ENCODE measurements at regions not wholly inside any gene's neighbourhood (a gene's known extent, or its start where the extent isn't known, plus 50 kb on each side); places are given as distances from the start of the nearest gene placed in this dataset.
A peak's percentile ranks its signal among the peaks of the same experiment; 100 is the strongest.

- POLR2A ChIA-PET: no interaction called here
- no peak for TF ChIP-seq MAX (IDR thresholded peaks at IDR 0.05)
- TF ChIP-seq ATF3 (IDR thresholded peaks at IDR 0.05): no peak
- TF ChIP-seq FOSL1 (IDR thresholded peaks at IDR 0.05; ENCODE audit: low read depth): no peak
- TF ChIP-seq TCF7L2 (IDR thresholded peaks at IDR 0.05; ENCODE audit: borderline replicate concordance, extremely low read depth, insufficient read depth, insufficient read length): no peak
- TF ChIP-seq RAD21 (IDR thresholded peaks at IDR 0.05; ENCODE audit: low read depth): no peak
- no peak for TF ChIP-seq SRF (IDR thresholded peaks at IDR 0.05; ENCODE audit: low read depth)
- TF ChIP-seq POLR2AphosphoS5 (IDR thresholded peaks at IDR 0.05; ENCODE audit: low read depth, low read length): no peak
- no peak for TF ChIP-seq JUND (IDR thresholded peaks at IDR 0.05)
- no peak for TF ChIP-seq EGR1 (IDR thresholded peaks at IDR 0.05; ENCODE audit: low read depth)
- TF ChIP-seq SP1 (IDR thresholded peaks at IDR 0.05; ENCODE audit: low read depth): no peak
- TF ChIP-seq ZBTB33 (IDR thresholded peaks at IDR 0.05; ENCODE audit: extremely low read depth, insufficient replicate concordance, low read length): no peak
- TF ChIP-seq EZH2 (IDR thresholded peaks at IDR 0.05): no peak
- Histone ChIP-seq H3K4me2 (ENCODE audit: low read length) (peak overlapping the region; percentile 25; the same call in 1 of the 2 replicates), H2AFZ (ENCODE audit: low read depth, low read length, poor library complexity, severe bottlenecking) (no peak overlapping the region), H3K4me1 (ENCODE audit: control insufficient read depth in 1 of 2, insufficient read depth in 2 of 2, low read length in 2 of 2) (peaks cover 13 to 29% of the 10 kb centered on the region in 2 experiments; a peak in 3 of 4 replicates), H3K4me3 (replicated peaks in 1 of 2; ENCODE audit: low read depth in 1 of 2, low read length in 2 of 2) (no peak overlapping the region), H3K9ac (ENCODE audit: low read length) (no peak overlapping the region), H3K9me2 (ENCODE audit: insufficient read depth) (no peaks in the 10 kb centered on the region), H4K20me1 (ENCODE audit: insufficient read depth) (no peaks in the 10 kb centered on the region), H3K79me2 (ENCODE audit: insufficient read depth, low read length) (no peaks in the 10 kb centered on the region), H3K27ac (ENCODE audit: low read depth, low read length) (no peak overlapping the region), H3K9me3 (ENCODE audit: control insufficient read depth in 1 of 2, insufficient read depth in 1 of 2, low read depth in 1 of 2, low read length in 2 of 2) (no peaks in the 10 kb centered on the region), H3K36me3 (ENCODE audit: control insufficient read depth in 1 of 2, insufficient read depth in 2 of 2, low read length in 2 of 2) (no peaks in the 10 kb centered on the region), H3K27me3 (ENCODE audit: insufficient read depth, low read length) (no peaks in the 10 kb centered on the region)
- RAD21 ChIA-PET (ENCODE audit: low non-redundant PET in 1 of 2, low total read pairs in 2 of 2, uncharacterized antibody in 2 of 2, unreplicated experiment in 2 of 2): no interaction called here
- intact Hi-C loops (cut with micrococcal nuclease): no loop called here
- ATAC-seq: no peak
- no peak for DNase-seq (ENCODE audit: low read depth, low spot score)
- BruUV-seq (replicated peaks): no TSS peak
- CTCF ChIA-PET: no interaction called here
Observed at GRCh38 chr9:129422843-129423192, 198.1 kb downstream of the C9orf50 start.
